ENCODE measurements at regions not wholly inside any gene's neighbourhood (a gene's known extent, or its start where the extent isn't known, plus 50 kb on each side); places are given as distances from the start of the nearest gene placed in this dataset.

GRCh38 chr5:99936911-99937310, 598.3 kb upstream of the FAM174A start:
- DNase-seq (ENCODE audit: low spot score in 2 of 2) = no peak
- no peaks in the 10 kb centered on the region for H3K36me3 ChIP-seq
- no peak overlapping the region for H3K4me3 ChIP-seq
- no peaks in the 10 kb centered on the region for H3K4me1 ChIP-seq
- H3K27me3 ChIP-seq = no peaks in the 10 kb centered on the region
- no peaks in the 10 kb centered on the region for H3K9me3 ChIP-seq
- TF ChIP-seq, protein P1, sequence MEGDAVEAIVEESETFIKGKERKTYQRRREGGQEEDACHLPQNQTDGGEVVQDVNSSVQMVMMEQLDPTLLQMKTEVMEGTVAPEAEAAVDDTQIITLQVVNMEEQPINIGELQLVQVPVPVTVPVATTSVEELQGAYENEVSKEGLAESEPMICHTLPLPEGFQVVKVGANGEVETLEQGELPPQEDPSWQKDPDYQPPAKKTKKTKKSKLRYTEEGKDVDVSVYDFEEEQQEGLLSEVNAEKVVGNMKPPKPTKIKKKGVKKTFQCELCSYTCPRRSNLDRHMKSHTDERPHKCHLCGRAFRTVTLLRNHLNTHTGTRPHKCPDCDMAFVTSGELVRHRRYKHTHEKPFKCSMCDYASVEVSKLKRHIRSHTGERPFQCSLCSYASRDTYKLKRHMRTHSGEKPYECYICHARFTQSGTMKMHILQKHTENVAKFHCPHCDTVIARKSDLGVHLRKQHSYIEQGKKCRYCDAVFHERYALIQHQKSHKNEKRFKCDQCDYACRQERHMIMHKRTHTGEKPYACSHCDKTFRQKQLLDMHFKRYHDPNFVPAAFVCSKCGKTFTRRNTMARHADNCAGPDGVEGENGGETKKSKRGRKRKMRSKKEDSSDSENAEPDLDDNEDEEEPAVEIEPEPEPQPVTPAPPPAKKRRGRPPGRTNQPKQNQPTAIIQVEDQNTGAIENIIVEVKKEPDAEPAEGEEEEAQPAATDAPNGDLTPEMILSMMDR (IDR thresholded peaks at IDR 0.05) = no peak
- TF ChIP-seq POLR2AphosphoS5 (IDR thresholded peaks at IDR 0.05) = no peak
- no peak for TF ChIP-seq POLR2A (IDR thresholded peaks at IDR 0.05)
- TF ChIP-seq EP300 (IDR thresholded peaks at IDR 0.05) = no peak
- 26% methylated on average over 1 of the region's 1 CpG for WGBS
- no peak overlapping the region for H3K27ac ChIP-seq

DNA sequence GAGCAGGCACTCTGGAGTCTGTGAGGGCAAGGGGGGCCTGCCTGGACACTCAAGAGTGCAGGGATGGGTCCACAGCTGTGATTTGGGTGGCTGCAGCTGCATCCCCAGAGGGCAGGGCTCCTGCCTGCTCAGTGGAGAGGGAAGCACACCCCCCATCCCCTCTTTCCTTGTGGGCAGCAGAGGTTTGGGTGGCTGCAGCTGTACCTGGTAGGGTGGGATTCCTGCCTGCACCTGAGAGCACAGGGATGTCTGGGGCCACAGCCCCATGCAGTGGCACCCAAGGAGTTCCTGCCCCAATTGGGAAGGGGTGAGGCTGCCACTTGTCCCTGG, 605.4 kb upstream of the FAM174A start:
- Histone ChIP-seq H3K27ac (no peak overlapping the region), H3K4me3 (no peak overlapping the region), H3K9me3 (no peaks in the 10 kb centered on the region), H3K36me3 (no peaks in the 10 kb centered on the region), H3K27me3 (no peaks in the 10 kb centered on the region), H3K4me1 (no peaks in the 10 kb centered on the region)
- TF ChIP-seq POLR2A (IDR thresholded peaks at IDR 0.05) (no peak), EP300 (IDR thresholded peaks at IDR 0.05) (no peak), POLR2AphosphoS5 (IDR thresholded peaks at IDR 0.05) (no peak)
- TF ChIP-seq, protein P1 (IDR thresholded peaks at IDR 0.05) = no peak
- no peak for DNase-seq (ENCODE audit: low spot score in 2 of 2)

DNA sequence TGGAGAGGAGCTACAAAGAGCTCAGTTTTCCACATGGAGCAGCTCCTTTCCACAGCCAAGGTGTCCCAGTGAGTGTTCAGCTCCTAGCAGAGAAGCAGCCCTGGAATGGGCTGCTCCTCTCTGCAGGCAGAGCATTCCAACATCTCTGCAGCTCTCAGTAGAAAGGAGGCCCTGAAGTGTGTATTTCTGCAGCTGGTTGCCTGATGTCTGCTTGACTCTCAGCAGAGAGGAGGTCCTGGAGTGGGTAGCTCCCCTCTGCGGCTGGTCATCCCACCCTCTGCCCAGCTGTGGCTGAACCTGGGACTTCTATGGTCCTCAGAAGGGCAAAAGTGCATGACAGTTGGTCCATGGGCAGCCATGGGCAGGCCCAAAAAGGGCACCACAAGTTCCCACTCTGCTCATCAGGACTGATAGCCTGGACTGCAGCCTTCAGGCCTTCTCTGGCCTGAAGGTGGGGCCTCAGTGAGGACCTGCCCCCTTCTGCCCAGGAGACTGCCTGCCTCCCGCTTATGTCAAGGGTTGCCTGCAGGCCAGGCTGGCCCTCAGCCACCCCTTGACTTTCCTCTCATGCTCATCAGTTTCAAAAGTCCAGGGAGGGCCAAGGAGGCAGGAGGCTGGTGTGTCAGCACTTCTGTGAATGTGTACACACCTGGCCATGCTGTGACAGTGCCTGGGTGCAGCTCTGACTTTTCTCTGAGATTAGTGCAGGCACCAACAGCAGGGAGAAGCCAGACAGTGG, 605.9 kb upstream of the FAM174A start:
- H3K36me3 ChIP-seq = no peaks in the 10 kb centered on the region
- no peak overlapping the region for H3K27ac ChIP-seq
- H3K4me1 ChIP-seq = no peaks in the 10 kb centered on the region
- no peaks in the 10 kb centered on the region for H3K27me3 ChIP-seq
- no peak for TF ChIP-seq EP300 (IDR thresholded peaks at IDR 0.05)
- TF ChIP-seq POLR2AphosphoS5 (IDR thresholded peaks at IDR 0.05) = no peak
- TF ChIP-seq, protein P1 (IDR thresholded peaks at IDR 0.05) = no peak
- H3K4me3 ChIP-seq = no peak overlapping the region
- DNase-seq (ENCODE audit: low spot score in 2 of 2) = no peak
- no CpG with 5 or more reads among the region's 2 CpGs for WGBS
- H3K9me3 ChIP-seq = no peaks in the 10 kb centered on the region

GRCh38 chr5:99928490-99928889, 606.7 kb upstream of the FAM174A start:
- H3K27me3 ChIP-seq = no peaks in the 10 kb centered on the region
- H3K27ac ChIP-seq = no peak overlapping the region
- no peaks in the 10 kb centered on the region for H3K9me3 ChIP-seq
- H3K36me3 ChIP-seq = no peaks in the 10 kb centered on the region
- TF ChIP-seq EP300 (IDR thresholded peaks at IDR 0.05) (no peak), POLR2A (IDR thresholded peaks at IDR 0.05) (no peak), POLR2AphosphoS5 (IDR thresholded peaks at IDR 0.05) (no peak)
- TF ChIP-seq, protein P1 (IDR thresholded peaks at IDR 0.05) = no peak
- H3K4me1 ChIP-seq = no peaks in the 10 kb centered on the region
- no peak overlapping the region for H3K4me3 ChIP-seq
- no peak for DNase-seq (ENCODE audit: low spot score in 2 of 2)
- 57% methylated on average over 4 of the region's 4 CpGs for WGBS

DNA sequence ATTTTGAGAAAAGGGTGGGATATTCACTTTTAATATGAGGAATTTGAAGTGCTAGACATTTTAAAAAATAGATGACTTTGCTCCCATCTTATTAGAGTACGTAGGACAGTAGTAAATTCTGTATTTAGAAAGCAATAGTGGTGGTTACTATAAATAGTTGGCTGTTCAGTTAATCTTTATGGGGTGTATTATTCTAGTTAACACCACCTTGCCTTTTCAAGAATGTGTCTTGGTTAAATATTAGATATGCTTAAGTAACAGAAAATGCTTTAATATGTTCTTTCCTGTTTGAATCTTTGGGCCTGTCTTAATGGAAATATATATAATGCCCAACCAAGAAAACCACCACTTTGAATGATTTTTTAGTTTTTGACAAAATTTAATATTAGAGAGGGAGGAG, 608.7 kb upstream of the FAM174A start:
- no peaks in the 10 kb centered on the region for H3K9me3 ChIP-seq
- H3K27me3 ChIP-seq = no peaks in the 10 kb centered on the region
- no peak overlapping the region for H3K27ac ChIP-seq
- H3K36me3 ChIP-seq = no peaks in the 10 kb centered on the region
- TF ChIP-seq POLR2A (IDR thresholded peaks at IDR 0.05) (no peak), EP300 (IDR thresholded peaks at IDR 0.05) (no peak), POLR2AphosphoS5 (IDR thresholded peaks at IDR 0.05) (no peak)
- TF ChIP-seq, protein P1 (IDR thresholded peaks at IDR 0.05) = no peak
- no peaks in the 10 kb centered on the region for H3K4me1 ChIP-seq
- no peak overlapping the region for H3K4me3 ChIP-seq
- no peak for DNase-seq (ENCODE audit: low spot score in 2 of 2)
- WGBS = 85% methylated on average over 1 of the region's 1 CpG
